ENCODE measurements at regions not wholly inside any gene's neighbourhood (a gene's known extent, or its start where the extent isn't known, plus 50 kb on each side); places are given as distances from the start of the nearest gene placed in this dataset.

DNA sequence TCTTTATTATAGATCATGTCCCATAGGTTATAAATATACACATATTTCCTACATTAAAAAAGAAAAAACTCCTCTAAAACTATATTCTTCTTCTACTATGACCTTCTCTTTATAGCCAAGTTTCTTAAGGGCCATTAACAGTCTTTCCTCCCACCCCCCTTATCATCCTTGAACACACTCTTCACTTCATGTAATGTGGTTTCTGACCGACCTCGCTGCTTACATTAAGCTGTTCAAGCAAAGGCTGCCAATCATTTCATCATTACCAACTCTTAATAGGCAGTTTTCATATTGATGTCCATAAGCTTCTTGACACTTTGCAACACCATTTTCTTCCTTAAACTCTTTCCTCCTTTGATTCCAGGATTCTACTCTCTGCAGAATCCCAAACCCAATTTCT is 283.0 kb upstream of the PCSK5 start:
- TF ChIP-seq POLR2A (IDR thresholded peaks at IDR 0.05; ENCODE audit: low read length) (no peak), JUNB (IDR thresholded peaks at IDR 0.05) (no peak), KDM1A (IDR thresholded peaks at IDR 0.05; ENCODE audit: low read depth) (no peak), EHMT2 (IDR thresholded peaks at IDR 0.05; ENCODE audit: low read depth) (no peak)
- TF ChIP-seq, protein P1, sequence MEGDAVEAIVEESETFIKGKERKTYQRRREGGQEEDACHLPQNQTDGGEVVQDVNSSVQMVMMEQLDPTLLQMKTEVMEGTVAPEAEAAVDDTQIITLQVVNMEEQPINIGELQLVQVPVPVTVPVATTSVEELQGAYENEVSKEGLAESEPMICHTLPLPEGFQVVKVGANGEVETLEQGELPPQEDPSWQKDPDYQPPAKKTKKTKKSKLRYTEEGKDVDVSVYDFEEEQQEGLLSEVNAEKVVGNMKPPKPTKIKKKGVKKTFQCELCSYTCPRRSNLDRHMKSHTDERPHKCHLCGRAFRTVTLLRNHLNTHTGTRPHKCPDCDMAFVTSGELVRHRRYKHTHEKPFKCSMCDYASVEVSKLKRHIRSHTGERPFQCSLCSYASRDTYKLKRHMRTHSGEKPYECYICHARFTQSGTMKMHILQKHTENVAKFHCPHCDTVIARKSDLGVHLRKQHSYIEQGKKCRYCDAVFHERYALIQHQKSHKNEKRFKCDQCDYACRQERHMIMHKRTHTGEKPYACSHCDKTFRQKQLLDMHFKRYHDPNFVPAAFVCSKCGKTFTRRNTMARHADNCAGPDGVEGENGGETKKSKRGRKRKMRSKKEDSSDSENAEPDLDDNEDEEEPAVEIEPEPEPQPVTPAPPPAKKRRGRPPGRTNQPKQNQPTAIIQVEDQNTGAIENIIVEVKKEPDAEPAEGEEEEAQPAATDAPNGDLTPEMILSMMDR (IDR thresholded peaks at IDR 0.05), result no peak
- TF ChIP-seq, protein P2, sequence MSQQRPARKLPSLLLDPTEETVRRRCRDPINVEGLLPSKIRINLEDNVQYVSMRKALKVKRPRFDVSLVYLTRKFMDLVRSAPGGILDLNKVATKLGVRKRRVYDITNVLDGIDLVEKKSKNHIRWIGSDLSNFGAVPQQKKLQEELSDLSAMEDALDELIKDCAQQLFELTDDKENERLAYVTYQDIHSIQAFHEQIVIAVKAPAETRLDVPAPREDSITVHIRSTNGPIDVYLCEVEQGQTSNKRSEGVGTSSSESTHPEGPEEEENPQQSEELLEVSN (IDR thresholded peaks at IDR 0.05; ENCODE audit: borderline replicate concordance, low read depth), result no peak
